ENCODE measurements at regions not wholly inside any gene's neighbourhood (a gene's known extent, or its start where the extent isn't known, plus 50 kb on each side); places are given as distances from the start of the nearest gene placed in this dataset.

DNA sequence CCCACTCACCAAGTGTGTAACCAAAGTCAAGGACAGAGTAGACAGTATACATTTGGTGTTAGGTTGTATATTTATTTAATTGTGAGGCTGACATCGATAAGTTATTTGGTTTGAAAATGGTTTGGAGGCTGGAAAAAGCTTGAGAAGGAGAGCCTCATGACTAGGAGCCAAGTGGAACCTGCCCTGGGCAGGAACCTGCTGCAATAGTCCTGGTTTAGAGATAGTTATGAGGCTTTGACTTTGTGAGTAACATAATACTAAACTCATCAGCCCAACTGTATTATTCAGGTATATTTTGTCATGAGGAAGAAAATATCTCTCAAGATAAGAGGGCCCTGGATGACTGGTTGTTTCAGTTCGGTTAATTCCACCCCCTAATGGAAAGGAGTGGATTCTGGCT, 234.3 kb upstream of the CYRIA start:
- no peak overlapping the region for H2AK5ac ChIP-seq (ENCODE audit: low read length)
- no peaks in the 10 kb centered on the region for H3K27me3 ChIP-seq (ENCODE audit: insufficient read depth, low read length, poor library complexity)
- no peaks in the 10 kb centered on the region for H3K4me1 ChIP-seq (ENCODE audit: control insufficient read depth, low read depth, low read length)
- H3K79me1 ChIP-seq (ENCODE audit: low read length), result no peaks in the 10 kb centered on the region
- no peak for DNase-seq
- H3K36me3 ChIP-seq (ENCODE audit: control insufficient read depth, insufficient read depth, low read length), result no peaks in the 10 kb centered on the region
- H4K8ac ChIP-seq (ENCODE audit: low read depth, low read length), result no peak overlapping the region
- no peak overlapping the region for H3K4ac ChIP-seq (ENCODE audit: low read depth, low read length)
- H3K27ac ChIP-seq (ENCODE audit: low read depth, low read length), result no peak overlapping the region
- H3K23ac ChIP-seq (ENCODE audit: low read length), result no peak overlapping the region
- 100% methylated on average over 1 of the region's 2 CpGs for WGBS (ENCODE audit: extremely low coverage, insufficient coverage, low lambda C conversion rate)
- H3K4me3 ChIP-seq (ENCODE audit: low read length), result no peak overlapping the region
- no peaks in the 10 kb centered on the region for H3K79me2 ChIP-seq (ENCODE audit: control insufficient read depth, insufficient read depth, low read length)
- no peak overlapping the region for H4K5ac ChIP-seq (ENCODE audit: low read length)
- H2BK15ac ChIP-seq (replicated peaks; ENCODE audit: low read depth), result no peak overlapping the region
- H2BK120ac ChIP-seq (ENCODE audit: low read depth, low read length), result no peak overlapping the region
- no peak overlapping the region for H3K9ac ChIP-seq (ENCODE audit: low read length)
- no peak overlapping the region for H3K4me2 ChIP-seq (ENCODE audit: low read length)
- no peak overlapping the region for H3K18ac ChIP-seq (ENCODE audit: low read length)
- H2BK5ac ChIP-seq (ENCODE audit: low read length), result no peak overlapping the region
- no peak overlapping the region for H3K56ac ChIP-seq (ENCODE audit: low read length)

DNA sequence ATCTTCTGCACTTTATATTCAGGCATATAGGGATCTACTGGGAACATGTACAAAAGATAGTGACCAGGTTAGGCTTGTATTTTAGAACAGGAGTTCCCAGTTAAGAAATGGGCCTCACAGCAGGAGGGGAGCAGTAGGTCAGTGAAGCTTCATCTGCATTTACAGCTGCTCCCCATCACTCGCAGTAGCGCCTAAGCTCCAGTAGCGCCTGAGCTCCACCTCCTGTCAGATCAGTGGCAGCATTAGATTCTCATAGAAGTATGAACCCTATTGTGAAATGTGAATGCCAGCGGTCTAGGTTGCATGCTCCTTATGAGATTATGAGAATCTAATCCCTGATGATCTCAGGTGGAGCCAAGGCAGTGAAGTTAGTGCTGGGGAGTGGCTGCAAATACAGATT, 224.4 kb upstream of the CYRIA start:
- Histone ChIP-seq H3K4ac (ENCODE audit: low read depth, low read length) (no peak overlapping the region), H3K27me3 (ENCODE audit: insufficient read depth, low read length, poor library complexity) (no peaks in the 10 kb centered on the region), H3K9ac (ENCODE audit: low read length) (no peak overlapping the region), H4K5ac (ENCODE audit: low read length) (no peak overlapping the region), H3K4me3 (ENCODE audit: low read length) (no peak overlapping the region), H2BK120ac (ENCODE audit: low read depth, low read length) (no peak overlapping the region), H3K56ac (ENCODE audit: low read length) (no peak overlapping the region), H3K18ac (ENCODE audit: low read length) (no peak overlapping the region), H3K23ac (ENCODE audit: low read length) (no peak overlapping the region), H2BK15ac (replicated peaks; ENCODE audit: low read depth) (no peak overlapping the region), H4K8ac (ENCODE audit: low read depth, low read length) (no peak overlapping the region), H3K4me1 (ENCODE audit: control insufficient read depth, low read depth, low read length) (no peaks in the 10 kb centered on the region), H2AK5ac (ENCODE audit: low read length) (no peak overlapping the region), H3K27ac (ENCODE audit: low read depth, low read length) (no peak overlapping the region), H3K36me3 (ENCODE audit: control insufficient read depth, insufficient read depth, low read length) (no peaks in the 10 kb centered on the region), H3K79me2 (ENCODE audit: control insufficient read depth, insufficient read depth, low read length) (no peaks in the 10 kb centered on the region), H3K4me2 (ENCODE audit: low read length) (no peak overlapping the region), H2BK5ac (ENCODE audit: low read length) (no peak overlapping the region), H3K79me1 (ENCODE audit: low read length) (no peaks in the 10 kb centered on the region)
- peak; percentile 62 for DNase-seq
- no CpG with 5 or more reads among the region's 4 CpGs for WGBS (ENCODE audit: extremely low coverage, insufficient coverage, low lambda C conversion rate)

DNA sequence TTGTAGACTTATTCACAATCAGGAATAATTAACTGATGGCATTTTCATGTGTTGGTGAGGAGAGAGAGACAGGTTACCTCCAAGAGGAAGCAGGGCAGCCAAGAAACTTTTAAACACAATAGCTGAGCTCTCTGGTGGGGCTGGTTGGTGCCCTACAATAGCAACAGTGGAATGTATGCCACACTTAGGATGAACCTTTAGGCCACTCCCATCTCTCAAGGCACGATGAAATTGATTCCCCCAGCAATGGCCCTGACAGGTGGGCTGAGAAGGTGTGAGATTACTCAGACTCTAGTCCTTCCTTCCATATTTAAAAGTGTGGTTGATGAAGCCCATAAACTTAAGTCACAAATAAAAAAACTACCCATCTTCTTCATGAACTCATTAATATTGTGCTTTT, 219.4 kb upstream of the CYRIA start:
- H2BK5ac ChIP-seq (ENCODE audit: low read length), result no peak overlapping the region
- no CpG with 5 or more reads among the region's 1 CpG for WGBS (ENCODE audit: extremely low coverage, insufficient coverage, low lambda C conversion rate)
- H3K18ac ChIP-seq (ENCODE audit: low read length), result no peak overlapping the region
- no peak overlapping the region for H3K27ac ChIP-seq (ENCODE audit: low read depth, low read length)
- no peaks in the 10 kb centered on the region for H3K79me2 ChIP-seq (ENCODE audit: control insufficient read depth, insufficient read depth, low read length)
- H3K4me2 ChIP-seq (ENCODE audit: low read length), result no peak overlapping the region
- H3K27me3 ChIP-seq (ENCODE audit: insufficient read depth, low read length, poor library complexity), result no peaks in the 10 kb centered on the region
- no peak overlapping the region for H3K23ac ChIP-seq (ENCODE audit: low read length)
- H4K5ac ChIP-seq (ENCODE audit: low read length), result no peak overlapping the region
- DNase-seq, result peak; percentile 22
- H3K4me1 ChIP-seq (ENCODE audit: control insufficient read depth, low read depth, low read length), result no peaks in the 10 kb centered on the region
- no peaks in the 10 kb centered on the region for H3K79me1 ChIP-seq (ENCODE audit: low read length)
- no peak overlapping the region for H3K56ac ChIP-seq (ENCODE audit: low read length)
- H2BK15ac ChIP-seq (replicated peaks; ENCODE audit: low read depth), result no peak overlapping the region
- H2AK5ac ChIP-seq (ENCODE audit: low read length), result no peak overlapping the region
- no peak overlapping the region for H2BK120ac ChIP-seq (ENCODE audit: low read depth, low read length)
- H3K4me3 ChIP-seq (ENCODE audit: low read length), result no peak overlapping the region
- no peak overlapping the region for H4K8ac ChIP-seq (ENCODE audit: low read depth, low read length)
- no peak overlapping the region for H3K4ac ChIP-seq (ENCODE audit: low read depth, low read length)
- H3K9ac ChIP-seq (ENCODE audit: low read length), result no peak overlapping the region
- H3K36me3 ChIP-seq (ENCODE audit: control insufficient read depth, insufficient read depth, low read length), result no peaks in the 10 kb centered on the region

DNA sequence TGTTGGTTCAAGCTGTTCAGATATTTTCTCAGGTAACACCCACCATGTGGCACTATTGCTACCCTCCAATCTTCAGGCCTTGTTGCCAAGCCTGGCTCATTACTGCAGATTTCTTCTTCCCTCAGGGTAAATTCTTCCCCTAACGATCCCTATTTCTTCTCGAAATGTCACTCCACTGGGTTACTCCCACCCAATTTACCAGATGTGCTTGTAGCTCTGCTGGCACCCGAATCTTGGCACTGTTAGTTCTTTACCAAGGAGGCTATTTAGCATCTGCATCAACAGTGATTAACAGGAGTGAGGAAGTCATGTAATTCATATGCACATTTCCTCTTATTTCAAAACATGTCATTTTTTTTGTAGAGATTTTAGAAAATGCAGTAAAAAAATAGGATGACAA, 217.1 kb upstream of the CYRIA start:
- H4K8ac ChIP-seq (ENCODE audit: low read depth, low read length), result no peak overlapping the region
- no peak overlapping the region for H2BK15ac ChIP-seq (replicated peaks; ENCODE audit: low read depth)
- H3K56ac ChIP-seq (ENCODE audit: low read length), result no peak overlapping the region
- no peak overlapping the region for H2BK5ac ChIP-seq (ENCODE audit: low read length)
- no peaks in the 10 kb centered on the region for H3K79me1 ChIP-seq (ENCODE audit: low read length)
- no peak overlapping the region for H3K9ac ChIP-seq (ENCODE audit: low read length)
- H3K36me3 ChIP-seq (ENCODE audit: control insufficient read depth, insufficient read depth, low read length), result no peaks in the 10 kb centered on the region
- no CpG with 5 or more reads among the region's 3 CpGs for WGBS (ENCODE audit: extremely low coverage, insufficient coverage, low lambda C conversion rate)
- no peaks in the 10 kb centered on the region for H3K79me2 ChIP-seq (ENCODE audit: control insufficient read depth, insufficient read depth, low read length)
- H3K18ac ChIP-seq (ENCODE audit: low read length), result no peak overlapping the region
- H4K5ac ChIP-seq (ENCODE audit: low read length), result no peak overlapping the region
- no peak overlapping the region for H3K27ac ChIP-seq (ENCODE audit: low read depth, low read length)
- no peak overlapping the region for H2BK120ac ChIP-seq (ENCODE audit: low read depth, low read length)
- DNase-seq, result no peak
- H3K23ac ChIP-seq (ENCODE audit: low read length), result no peak overlapping the region
- no peaks in the 10 kb centered on the region for H3K4me1 ChIP-seq (ENCODE audit: control insufficient read depth, low read depth, low read length)
- H2AK5ac ChIP-seq (ENCODE audit: low read length), result no peak overlapping the region
- H3K4ac ChIP-seq (ENCODE audit: low read depth, low read length), result no peak overlapping the region
- no peaks in the 10 kb centered on the region for H3K27me3 ChIP-seq (ENCODE audit: insufficient read depth, low read length, poor library complexity)
- H3K4me3 ChIP-seq (ENCODE audit: low read length), result no peak overlapping the region
- no peak overlapping the region for H3K4me2 ChIP-seq (ENCODE audit: low read length)

DNA sequence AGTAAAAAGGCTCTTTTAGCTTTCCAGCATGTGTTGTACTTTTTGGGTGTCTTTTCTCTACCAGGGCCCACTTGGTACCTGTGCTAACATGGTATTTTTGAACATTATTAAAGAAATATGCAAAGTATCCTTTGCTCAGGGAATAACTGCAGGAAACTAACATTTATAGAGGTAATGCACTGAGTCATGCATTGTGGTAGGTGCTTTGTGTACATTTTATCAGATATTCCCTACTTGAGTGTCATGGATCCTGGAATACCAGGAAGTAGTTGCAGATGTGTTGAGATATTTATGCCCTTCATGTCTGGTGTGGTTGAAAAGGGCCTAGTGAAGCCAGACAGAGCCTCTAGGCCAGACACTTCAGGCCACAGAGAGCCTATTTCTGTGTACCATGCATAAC, 215.5 kb upstream of the CYRIA start:
- Histone ChIP-seq H3K36me3 (ENCODE audit: control insufficient read depth, insufficient read depth, low read length) (no peaks in the 10 kb centered on the region), H2BK120ac (ENCODE audit: low read depth, low read length) (no peak overlapping the region), H3K9ac (ENCODE audit: low read length) (no peak overlapping the region), H3K27me3 (ENCODE audit: insufficient read depth, low read length, poor library complexity) (no peaks in the 10 kb centered on the region), H3K56ac (ENCODE audit: low read length) (no peak overlapping the region), H3K4me2 (ENCODE audit: low read length) (no peak overlapping the region), H3K79me2 (ENCODE audit: control insufficient read depth, insufficient read depth, low read length) (no peaks in the 10 kb centered on the region), H4K8ac (ENCODE audit: low read depth, low read length) (no peak overlapping the region), H2BK15ac (replicated peaks; ENCODE audit: low read depth) (no peak overlapping the region), H3K4ac (ENCODE audit: low read depth, low read length) (no peak overlapping the region), H3K4me1 (ENCODE audit: control insufficient read depth, low read depth, low read length) (no peaks in the 10 kb centered on the region), H3K23ac (ENCODE audit: low read length) (no peak overlapping the region), H2BK5ac (ENCODE audit: low read length) (no peak overlapping the region), H3K4me3 (ENCODE audit: low read length) (no peak overlapping the region), H4K5ac (ENCODE audit: low read length) (no peak overlapping the region), H3K79me1 (ENCODE audit: low read length) (no peaks in the 10 kb centered on the region), H3K27ac (ENCODE audit: low read depth, low read length) (no peak overlapping the region), H2AK5ac (ENCODE audit: low read length) (no peak overlapping the region), H3K18ac (ENCODE audit: low read length) (no peak overlapping the region)
- no peak for DNase-seq

DNA sequence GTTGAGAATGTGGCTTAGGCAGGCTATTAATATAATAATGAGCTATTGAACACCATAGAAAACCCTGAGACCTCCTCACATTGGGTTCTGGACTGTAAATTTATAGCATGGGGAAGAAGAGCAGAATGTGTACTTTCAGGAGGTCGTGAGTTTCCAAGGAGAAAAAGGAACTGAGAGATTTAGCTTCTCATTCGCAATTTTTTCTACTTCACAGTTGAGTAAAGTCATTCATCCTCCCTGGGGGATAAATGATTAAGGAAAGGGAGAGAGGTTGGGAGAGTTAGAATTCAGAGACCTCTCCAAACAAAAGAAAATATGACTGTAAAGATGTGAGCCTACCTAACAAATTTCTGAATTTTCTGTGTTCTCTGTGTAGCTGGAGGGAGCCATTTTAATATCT, 205.8 kb upstream of the CYRIA start:
- Histone ChIP-seq H4K8ac (ENCODE audit: low read depth, low read length) (no peak overlapping the region), H3K79me2 (ENCODE audit: control insufficient read depth, insufficient read depth, low read length) (no peaks in the 10 kb centered on the region), H2BK15ac (replicated peaks; ENCODE audit: low read depth) (no peak overlapping the region), H3K4me1 (ENCODE audit: control insufficient read depth, low read depth, low read length) (peaks cover 3% of the 10 kb centered on the region), H3K4me2 (ENCODE audit: low read length) (no peak overlapping the region), H3K4ac (ENCODE audit: low read depth, low read length) (no peak overlapping the region), H2BK5ac (ENCODE audit: low read length) (no peak overlapping the region), H3K79me1 (ENCODE audit: low read length) (no peaks in the 10 kb centered on the region), H3K18ac (ENCODE audit: low read length) (no peak overlapping the region), H3K36me3 (ENCODE audit: control insufficient read depth, insufficient read depth, low read length) (no peaks in the 10 kb centered on the region), H3K4me3 (ENCODE audit: low read length) (no peak overlapping the region), H2BK120ac (ENCODE audit: low read depth, low read length) (no peak overlapping the region), H3K23ac (ENCODE audit: low read length) (no peak overlapping the region), H3K9ac (ENCODE audit: low read length) (no peak overlapping the region), H3K27ac (ENCODE audit: low read depth, low read length) (no peak overlapping the region), H3K56ac (ENCODE audit: low read length) (no peak overlapping the region), H3K27me3 (ENCODE audit: insufficient read depth, low read length, poor library complexity) (no peaks in the 10 kb centered on the region), H4K5ac (ENCODE audit: low read length) (no peak overlapping the region), H2AK5ac (ENCODE audit: low read length) (no peak overlapping the region)
- no peak for DNase-seq
- WGBS (ENCODE audit: extremely low coverage, insufficient coverage, low lambda C conversion rate), result no CpG with 5 or more reads among the region's 2 CpGs

Measured in mesendoderm (in vitro differentiated cells).